GM12878 (cell line): ENCODE measurements at regions not wholly inside any gene's neighbourhood (a gene's known extent, or its start where the extent isn't known, plus 50 kb on each side); places are given as distances from the start of the nearest gene placed in this dataset.

Experiments used
- ATAC-seq: fragments of 200-7000 bp; cut with Tn5 transposase; 3 replicates; pipeline ENCODE4 v1.9.1; 2020; ENCODE audit warnings: mild to moderate bottlenecking, moderate library complexity
- BruUV-seq: library from RNA; stranded (reverse); fragments of 400-500 nt; replicated peaks from 2 replicates; lab custom pipeline; 2021; lab: Mats Ljungman, UMichigan
- CTCF ChIA-PET: fragments of 300-600 bp; sonication (Branson Sonifier 250); formaldehyde crosslinking; extraction: SDS; loops from one replicate; lab custom pipeline; 2021; ENCODE audit warnings: inconsistent platforms; lab: Yijun Ruan, JAX
- POLR2A ChIA-PET: fragments of 350-600 bp; formaldehyde crosslinking; extraction: SDS; loops from one replicate; lab custom pipeline; 2021; ENCODE audit warnings: inconsistent platforms; lab: Charles Lee
- RAD21 ChIA-PET: fragments of 300-600 bp; sonication (Branson Sonifier 250); formaldehyde crosslinking; loops from one replicate; lab custom pipeline; 2023; ENCODE audit warnings: antibody characterized with exemption; ENCODE audit not compliant: unreplicated experiment; lab: Charles Lee
- SMC1A ChIA-PET: fragments of 300-600 bp; sonication (Branson Sonifier 250); formaldehyde crosslinking; loops from one replicate; lab custom pipeline; 2023; ENCODE audit not compliant: unreplicated experiment, uncharacterized antibody; lab: Charles Lee
- DNase-seq: peaks from one replicate; pipeline ENCODE4 v3.0.0-alpha.2; 2011; ENCODE audit warnings: low read depth, low spot score
- FAIRE-seq: peaks from 3 replicates; lab custom pipeline; 2011; peaks lifted over from hg19 to GRCh38; lab: Jason Lieb, UNC
- H2AFZ ChIP-seq: 2 replicates; pipeline ENCODE4 v1.6.0; 2011; ENCODE audit warnings: low read depth, low read length, control low read depth; ENCODE audit not compliant: control insufficient read depth
- H3K27ac ChIP-seq: 2 replicates; pipeline ENCODE4 v1.5.1; 2011; ENCODE audit warnings: control low read depth; ENCODE audit not compliant: control insufficient read depth, insufficient read depth
- H3K27me3 ChIP-seq, 2 experiments: replicated peaks in 1 of 2; 2 replicates each; pipeline versions ENCODE4 v1.6.0 to v1.6.1; 2011; ENCODE audit warnings: low read length in 1 of 2; ENCODE audit not compliant: control insufficient read depth in 2 of 2, insufficient read depth in 2 of 2
- H3K36me3 ChIP-seq, 2 experiments: 2 replicates each; pipeline ENCODE4 v1.5.1; 2011; ENCODE audit warnings: low read length in 1 of 2; ENCODE audit not compliant: control insufficient read depth in 2 of 2, insufficient read depth in 2 of 2
- H3K4me1 ChIP-seq: 2 replicates; pipeline ENCODE4 v1.6.1; 2011; ENCODE audit warnings: mild to moderate bottlenecking, low read length, moderate library complexity, mixed read lengths; ENCODE audit not compliant: control insufficient read depth, insufficient read depth
- H3K4me2 ChIP-seq: 2 replicates; pipeline ENCODE4 v1.6.0; 2011; ENCODE audit warnings: control low read depth; ENCODE audit not compliant: control insufficient read depth, insufficient read depth
- H3K4me3 ChIP-seq: fragments of 200-600 bp; sonication (generic); 2 replicates; pipeline ENCODE4 v1.5.1; 2016
- H3K79me2 ChIP-seq: 2 replicates; pipeline ENCODE4 v1.6.0; 2011; ENCODE audit warnings: low read length; ENCODE audit not compliant: control insufficient read depth, insufficient read depth
- H3K9ac ChIP-seq: 2 replicates; pipeline ENCODE4 v1.8.0; 2011; ENCODE audit warnings: low read length, control low read depth, mixed read lengths; ENCODE audit not compliant: control insufficient read depth, insufficient read depth
- H3K9me3 ChIP-seq: replicated peaks from 3 replicates; pipeline ENCODE4 v1.5.1; 2011; ENCODE audit warnings: mild to moderate bottlenecking, low read length; ENCODE audit not compliant: control insufficient read depth, insufficient read depth
- H4K20me1 ChIP-seq: 2 replicates; pipeline ENCODE4 v1.6.0; 2011; ENCODE audit not compliant: control insufficient read depth, insufficient read depth
- BACH1 ChIP-seq: fragments of 450-650 bp; IDR thresholded peaks from 2 replicates; pipeline ENCODE4 v1.6.1; 2017; ENCODE audit warnings: mild to moderate bottlenecking, borderline replicate concordance
- KAT2A ChIP-seq: conservative IDR thresholded peaks from 2 replicates; pipeline ENCODE4 v1.6.1; 2011; ENCODE audit warnings: low read depth, low read length; ENCODE audit not compliant: control insufficient read depth
- LARP7 ChIP-seq: fragments of 450-650 bp; IDR thresholded peaks from 2 replicates; pipeline ENCODE4 v1.6.1; 2017; ENCODE audit warnings: mild to moderate bottlenecking
- NR2C2 ChIP-seq: IDR thresholded peaks from 2 replicates; pipeline ENCODE4 v1.6.1; 2011; ENCODE audit warnings: borderline replicate concordance, low read depth; ENCODE audit not compliant: control insufficient read depth, insufficient read length
- RBBP5 ChIP-seq: fragments of 200-600 bp; sonication (generic); conservative IDR thresholded peaks from 2 replicates; pipeline ENCODE4 v1.6.1; 2016
- SMAD5 ChIP-seq: IDR thresholded peaks from 2 replicates; pipeline ENCODE4 v1.6.1; 2016; ENCODE audit warnings: antibody characterized with exemption, low read depth
- WGBS: methylation state at CpG from one replicate; pipeline ENCODE4 v1.1.6; 2016; ENCODE audit warnings: low lambda C conversion rate; ENCODE audit not compliant: insufficient replicate concordance, insufficient coverage; ENCODE audit errors: missing lambda C conversion rate; 5-methylcytosine and 5-hydroxymethylcytosine counted together
- in situ Hi-C: fragments of 300-500 bp; cut with MboI; formaldehyde crosslinking; loops from 9 replicates; pipeline ENCODE4 v1.14.3; 2018; ENCODE audit warnings: mixed read lengths
- intact Hi-C: fragments of 100-400 bp; cut with micrococcal nuclease; formaldehyde crosslinking; loops from one replicate; pipeline ENCODE4 v1.14.2; 2022; ENCODE audit not compliant: unreplicated experiment
- TF ChIP-seq, protein P1 (sequence below): IDR thresholded peaks from 2 replicates; pipeline ENCODE4 v1.6.1; 2012; ENCODE audit warnings: mild to moderate bottlenecking, low read depth, low read length
- TF ChIP-seq, protein P2 (sequence below): IDR thresholded peaks from 2 replicates; pipeline ENCODE4 v1.6.1; 2011; ENCODE audit warnings: low read depth, mild to moderate bottlenecking, low read length, moderate library complexity, borderline replicate concordance; ENCODE audit errors: extremely low read depth
- TF ChIP-seq, protein P3 (sequence below): fragments of 450-650 bp; IDR thresholded peaks from 2 replicates; pipeline ENCODE4 v1.6.1; 2017; ENCODE audit warnings: mild to moderate bottlenecking, low read depth, inconsistent platforms; ENCODE audit not compliant: poor library complexity, severe bottlenecking
- TF ChIP-seq, protein P4 (sequence below): IDR thresholded peaks from 2 replicates; pipeline ENCODE4 v1.6.1; 2012; ENCODE audit warnings: low read length, inconsistent platforms
- TF ChIP-seq, protein P5 (sequence below): fragments of 450-650 bp; formaldehyde crosslinking; IDR thresholded peaks from 2 replicates; pipeline ENCODE4 v1.5.0; 2022; ENCODE audit warnings: mild to moderate bottlenecking, missing genetic modification characterization

DNA sequence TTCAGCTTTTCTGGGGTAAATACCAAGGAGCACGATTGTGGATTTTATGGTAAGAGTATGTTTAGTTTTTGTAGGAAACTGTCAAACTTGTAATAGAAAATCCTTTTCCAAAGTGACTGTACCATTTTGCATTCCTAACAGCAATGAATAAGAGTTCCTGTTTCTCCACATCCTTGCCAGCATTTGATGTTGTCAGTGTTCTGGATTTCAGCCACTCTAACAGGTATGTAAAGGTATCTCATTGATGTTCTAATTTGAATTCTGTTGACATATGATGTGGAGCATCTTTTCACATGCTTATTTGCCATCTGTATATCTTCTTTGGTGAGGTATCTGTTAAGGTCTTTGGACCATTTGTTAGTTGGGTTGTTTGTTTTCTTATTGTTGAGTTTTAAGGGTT is 50.3 kb upstream of the RGS2 start:
- ATAC-seq (no peak), FAIRE-seq (no peak)
- no peak overlapping the region for H2AFZ ChIP-seq

More for the DNA sequence above, 50.3 kb upstream of the RGS2 start:
- Histone ChIP-seq H3K36me3 (no peaks in the 10 kb centered on the region), H3K9ac (no peak overlapping the region), H3K9me3 (no peaks in the 10 kb centered on the region), H3K27ac (no peak overlapping the region), H3K4me1 (no peaks in the 10 kb centered on the region), H4K20me1 (no peaks in the 10 kb centered on the region), H3K4me2 (no peak overlapping the region), H3K79me2 (no peaks in the 10 kb centered on the region), H3K4me3 (no peak overlapping the region), H3K27me3 (no peaks in the 10 kb centered on the region; a peak in 1 of 4 replicates)
- ChIA-PET POLR2A (no interaction called here), SMC1A (interaction anchor here (1.0 to 1.4 kb wide), 3 partner anchors 15 to 284 kb away, joined by 3 to 9 read pairs (median 3); no protein-coding TSS in a partner anchor), RAD21 (interaction anchor here (0.6 kb wide), 1 partner anchor 249 kb away, joined by 3 read pairs; no protein-coding TSS in a partner anchor), CTCF (interaction anchor here (0.6 to 1.1 kb wide), 2 partner anchors 252 to 284 kb away, joined by 3 read pairs; no protein-coding TSS in a partner anchor)
- DNase-seq: no peak
- TF ChIP-seq, protein P1, sequence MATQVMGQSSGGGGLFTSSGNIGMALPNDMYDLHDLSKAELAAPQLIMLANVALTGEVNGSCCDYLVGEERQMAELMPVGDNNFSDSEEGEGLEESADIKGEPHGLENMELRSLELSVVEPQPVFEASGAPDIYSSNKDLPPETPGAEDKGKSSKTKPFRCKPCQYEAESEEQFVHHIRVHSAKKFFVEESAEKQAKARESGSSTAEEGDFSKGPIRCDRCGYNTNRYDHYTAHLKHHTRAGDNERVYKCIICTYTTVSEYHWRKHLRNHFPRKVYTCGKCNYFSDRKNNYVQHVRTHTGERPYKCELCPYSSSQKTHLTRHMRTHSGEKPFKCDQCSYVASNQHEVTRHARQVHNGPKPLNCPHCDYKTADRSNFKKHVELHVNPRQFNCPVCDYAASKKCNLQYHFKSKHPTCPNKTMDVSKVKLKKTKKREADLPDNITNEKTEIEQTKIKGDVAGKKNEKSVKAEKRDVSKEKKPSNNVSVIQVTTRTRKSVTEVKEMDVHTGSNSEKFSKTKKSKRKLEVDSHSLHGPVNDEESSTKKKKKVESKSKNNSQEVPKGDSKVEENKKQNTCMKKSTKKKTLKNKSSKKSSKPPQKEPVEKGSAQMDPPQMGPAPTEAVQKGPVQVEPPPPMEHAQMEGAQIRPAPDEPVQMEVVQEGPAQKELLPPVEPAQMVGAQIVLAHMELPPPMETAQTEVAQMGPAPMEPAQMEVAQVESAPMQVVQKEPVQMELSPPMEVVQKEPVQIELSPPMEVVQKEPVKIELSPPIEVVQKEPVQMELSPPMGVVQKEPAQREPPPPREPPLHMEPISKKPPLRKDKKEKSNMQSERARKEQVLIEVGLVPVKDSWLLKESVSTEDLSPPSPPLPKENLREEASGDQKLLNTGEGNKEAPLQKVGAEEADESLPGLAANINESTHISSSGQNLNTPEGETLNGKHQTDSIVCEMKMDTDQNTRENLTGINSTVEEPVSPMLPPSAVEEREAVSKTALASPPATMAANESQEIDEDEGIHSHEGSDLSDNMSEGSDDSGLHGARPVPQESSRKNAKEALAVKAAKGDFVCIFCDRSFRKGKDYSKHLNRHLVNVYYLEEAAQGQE: no peak
- TF ChIP-seq RBBP5: no peak
- TF ChIP-seq, protein P2, sequence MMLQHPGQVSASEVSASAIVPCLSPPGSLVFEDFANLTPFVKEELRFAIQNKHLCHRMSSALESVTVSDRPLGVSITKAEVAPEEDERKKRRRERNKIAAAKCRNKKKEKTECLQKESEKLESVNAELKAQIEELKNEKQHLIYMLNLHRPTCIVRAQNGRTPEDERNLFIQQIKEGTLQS: no peak
- TF ChIP-seq, protein P3, sequence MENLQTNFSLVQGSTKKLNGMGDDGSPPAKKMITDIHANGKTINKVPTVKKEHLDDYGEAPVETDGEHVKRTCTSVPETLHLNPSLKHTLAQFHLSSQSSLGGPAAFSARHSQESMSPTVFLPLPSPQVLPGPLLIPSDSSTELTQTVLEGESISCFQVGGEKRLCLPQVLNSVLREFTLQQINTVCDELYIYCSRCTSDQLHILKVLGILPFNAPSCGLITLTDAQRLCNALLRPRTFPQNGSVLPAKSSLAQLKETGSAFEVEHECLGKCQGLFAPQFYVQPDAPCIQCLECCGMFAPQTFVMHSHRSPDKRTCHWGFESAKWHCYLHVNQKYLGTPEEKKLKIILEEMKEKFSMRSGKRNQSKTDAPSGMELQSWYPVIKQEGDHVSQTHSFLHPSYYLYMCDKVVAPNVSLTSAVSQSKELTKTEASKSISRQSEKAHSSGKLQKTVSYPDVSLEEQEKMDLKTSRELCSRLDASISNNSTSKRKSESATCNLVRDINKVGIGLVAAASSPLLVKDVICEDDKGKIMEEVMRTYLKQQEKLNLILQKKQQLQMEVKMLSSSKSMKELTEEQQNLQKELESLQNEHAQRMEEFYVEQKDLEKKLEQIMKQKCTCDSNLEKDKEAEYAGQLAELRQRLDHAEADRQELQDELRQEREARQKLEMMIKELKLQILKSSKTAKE: no peak
- TF ChIP-seq KAT2A: no peak
- TF ChIP-seq, protein P4, sequence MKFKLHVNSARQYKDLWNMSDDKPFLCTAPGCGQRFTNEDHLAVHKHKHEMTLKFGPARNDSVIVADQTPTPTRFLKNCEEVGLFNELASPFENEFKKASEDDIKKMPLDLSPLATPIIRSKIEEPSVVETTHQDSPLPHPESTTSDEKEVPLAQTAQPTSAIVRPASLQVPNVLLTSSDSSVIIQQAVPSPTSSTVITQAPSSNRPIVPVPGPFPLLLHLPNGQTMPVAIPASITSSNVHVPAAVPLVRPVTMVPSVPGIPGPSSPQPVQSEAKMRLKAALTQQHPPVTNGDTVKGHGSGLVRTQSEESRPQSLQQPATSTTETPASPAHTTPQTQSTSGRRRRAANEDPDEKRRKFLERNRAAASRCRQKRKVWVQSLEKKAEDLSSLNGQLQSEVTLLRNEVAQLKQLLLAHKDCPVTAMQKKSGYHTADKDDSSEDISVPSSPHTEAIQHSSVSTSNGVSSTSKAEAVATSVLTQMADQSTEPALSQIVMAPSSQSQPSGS: no peak
- no peak for TF ChIP-seq SMAD5
- TF ChIP-seq BACH1: no peak
- TF ChIP-seq, protein P5, sequence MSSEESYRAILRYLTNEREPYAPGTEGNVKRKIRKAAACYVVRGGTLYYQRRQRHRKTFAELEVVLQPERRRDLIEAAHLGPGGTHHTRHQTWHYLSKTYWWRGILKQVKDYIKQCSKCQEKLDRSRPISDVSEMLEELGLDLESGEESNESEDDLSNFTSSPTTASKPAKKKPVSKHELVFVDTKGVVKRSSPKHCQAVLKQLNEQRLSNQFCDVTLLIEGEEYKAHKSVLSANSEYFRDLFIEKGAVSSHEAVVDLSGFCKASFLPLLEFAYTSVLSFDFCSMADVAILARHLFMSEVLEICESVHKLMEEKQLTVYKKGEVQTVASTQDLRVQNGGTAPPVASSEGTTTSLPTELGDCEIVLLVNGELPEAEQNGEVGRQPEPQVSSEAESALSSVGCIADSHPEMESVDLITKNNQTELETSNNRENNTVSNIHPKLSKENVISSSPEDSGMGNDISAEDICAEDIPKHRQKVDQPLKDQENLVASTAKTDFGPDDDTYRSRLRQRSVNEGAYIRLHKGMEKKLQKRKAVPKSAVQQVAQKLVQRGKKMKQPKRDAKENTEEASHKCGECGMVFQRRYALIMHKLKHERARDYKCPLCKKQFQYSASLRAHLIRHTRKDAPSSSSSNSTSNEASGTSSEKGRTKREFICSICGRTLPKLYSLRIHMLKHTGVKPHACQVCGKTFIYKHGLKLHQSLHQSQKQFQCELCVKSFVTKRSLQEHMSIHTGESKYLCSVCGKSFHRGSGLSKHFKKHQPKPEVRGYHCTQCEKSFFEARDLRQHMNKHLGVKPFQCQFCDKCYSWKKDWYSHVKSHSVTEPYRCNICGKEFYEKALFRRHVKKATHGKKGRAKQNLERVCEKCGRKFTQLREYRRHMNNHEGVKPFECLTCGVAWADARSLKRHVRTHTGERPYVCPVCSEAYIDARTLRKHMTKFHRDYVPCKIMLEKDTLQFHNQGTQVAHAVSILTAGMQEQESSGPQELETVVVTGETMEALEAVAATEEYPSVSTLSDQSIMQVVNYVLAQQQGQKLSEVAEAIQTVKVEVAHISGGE (CRISPR knock-in tag): no peak
- no peak for TF ChIP-seq LARP7
- TF ChIP-seq NR2C2: no peak
- no TSS peak for BruUV-seq
- WGBS: 0% methylated on average over 1 of the region's 1 CpG
- intact Hi-C loops (no loop called here), in situ Hi-C loops (no loop called here)
